Endothelial cell of umbilical vein (primary cell): ENCODE measurements at regions not wholly inside any gene's neighbourhood (a gene's known extent, or its start where the extent isn't known, plus 50 kb on each side); places are given as distances from the start of the nearest gene placed in this dataset.

ENCODE experiments used
- BruUV-seq: library from RNA; stranded (reverse); fragments of 400-500 nt; replicated peaks from 2 replicates; lab custom pipeline; 2021; lab: Mats Ljungman, UMichigan
- CTCF ChIA-PET: fragments of 300-600, 350-600 bp; sonication (Branson Sonifier 250); formaldehyde crosslinking; loops from one replicate; lab custom pipeline; 2021; ENCODE audit warnings: antibody characterized with exemption, inconsistent platforms; lab: Charles Lee
- POLR2A ChIA-PET: fragments of 300-600, 350-600 bp; sonication (Branson Sonifier 250); formaldehyde crosslinking; loops from one replicate; lab custom pipeline; 2021; ENCODE audit warnings: antibody characterized with exemption, inconsistent platforms; lab: Charles Lee
- DNase-seq: peaks from one replicate; pipeline ENCODE4 v3.0.0-alpha.2; 2011; ENCODE audit warnings: low read depth, low spot score
- FAIRE-seq: peaks from 2 replicates; lab custom pipeline; 2011; peaks lifted over from hg19 to GRCh38; lab: Jason Lieb, UNC
- H2AFZ ChIP-seq: 2 replicates; pipeline ENCODE4 v1.6.0; 2012; ENCODE audit warnings: low read depth, low read length, control low read depth, inconsistent platforms
- H3K27ac ChIP-seq: 2 replicates; pipeline ENCODE4 v1.5.1; 2011; ENCODE audit warnings: low read depth, mild to moderate bottlenecking, control low read depth, low read length, moderate library complexity; ENCODE audit not compliant: insufficient read depth
- H3K27me3 ChIP-seq, 2 experiments: 2 replicates each; pipeline versions ENCODE4 v1.6.0 to v1.6.1; 2011; ENCODE audit warnings: low read length in 2 of 2, mixed read lengths in 1 of 2; ENCODE audit not compliant: control insufficient read depth in 2 of 2, insufficient read depth in 2 of 2
- H3K36me3 ChIP-seq, 2 experiments: 2 replicates in 1 of 2; 3 replicates in 1 of 2; pipeline ENCODE4 v1.5.1; 2011; ENCODE audit warnings: low read length in 2 of 2, mild to moderate bottlenecking in 1 of 2, moderate library complexity in 1 of 2; ENCODE audit not compliant: control insufficient read depth in 2 of 2, insufficient read depth in 2 of 2; ENCODE audit errors: extremely low read depth in 1 of 2
- H3K4me1 ChIP-seq: 3 replicates; pipeline ENCODE4 v1.5.1; 2011; ENCODE audit warnings: mild to moderate bottlenecking, low read length; ENCODE audit not compliant: control insufficient read depth, insufficient read depth; ENCODE audit errors: extremely low read depth
- H3K4me2 ChIP-seq: 2 replicates; pipeline ENCODE4 v1.6.1; 2011; ENCODE audit warnings: low read length, control low read depth, mixed read lengths; ENCODE audit not compliant: insufficient read depth
- H3K4me3 ChIP-seq, 3 experiments: fragments of 200-600 bp in 1 of 3; sonication (generic), shearing (Covaris generic) in 1 of 3; replicated peaks in 1 of 3; 2 replicates each; pipeline ENCODE4 v1.5.1; 2011 to 2016; ENCODE audit warnings: control low read depth in 3 of 3, low read length in 3 of 3, mild to moderate bottlenecking in 2 of 3, inconsistent platforms in 1 of 3, low read depth in 1 of 3, moderate library complexity in 1 of 3; ENCODE audit not compliant: insufficient read depth in 1 of 3
- H3K79me2 ChIP-seq: 2 replicates; pipeline ENCODE4 v1.6.0; 2012; ENCODE audit warnings: low read length, inconsistent platforms; ENCODE audit not compliant: control insufficient read depth, insufficient read depth
- H3K9ac ChIP-seq: replicated peaks from 2 replicates; pipeline ENCODE3; 2011; ENCODE audit warnings: low read length, control low read depth; ENCODE audit not compliant: insufficient read depth; ENCODE audit errors: extremely low read depth
- H3K9me1 ChIP-seq: replicated peaks from 3 replicates; pipeline ENCODE4 v1.6.0; 2011; ENCODE audit warnings: mild to moderate bottlenecking, low read length; ENCODE audit not compliant: control insufficient read depth, insufficient read depth; ENCODE audit errors: extremely low read depth
- H3K9me3 ChIP-seq: replicated peaks from 2 replicates; pipeline ENCODE4 v1.5.1; 2012; ENCODE audit warnings: low read length, inconsistent platforms; ENCODE audit not compliant: control insufficient read depth, insufficient read depth
- H4K20me1 ChIP-seq: replicated peaks from 2 replicates; pipeline ENCODE3; 2011; ENCODE audit warnings: mild to moderate bottlenecking, low read length; ENCODE audit not compliant: control insufficient read depth, insufficient read depth; ENCODE audit errors: extremely low read depth
- EZH2 ChIP-seq: IDR thresholded peaks from 2 replicates; pipeline ENCODE4 v1.6.1; 2012; ENCODE audit warnings: borderline replicate concordance, low read depth, mild to moderate bottlenecking, moderate library complexity, low read length, inconsistent platforms; ENCODE audit not compliant: severe bottlenecking
- FOS ChIP-seq: IDR thresholded peaks from 2 replicates; pipeline ENCODE4 v1.6.1; 2011; ENCODE audit warnings: mild to moderate bottlenecking, low read length, moderate library complexity, borderline replicate concordance; ENCODE audit not compliant: insufficient read depth
- GATA2 ChIP-seq: IDR thresholded peaks from 2 replicates; pipeline ENCODE4 v1.7.0; 2011; ENCODE audit warnings: low read depth, mild to moderate bottlenecking, moderate library complexity, mixed read lengths, low read length; ENCODE audit not compliant: insufficient read length, insufficient read depth
- JUN ChIP-seq: IDR thresholded peaks from 2 replicates; pipeline ENCODE4 v1.6.1; 2011; ENCODE audit warnings: borderline replicate concordance, low read depth; ENCODE audit not compliant: insufficient read length, insufficient read depth
- MYC ChIP-seq: IDR thresholded peaks from one replicate; pipeline ENCODE4 v1.6.1; 2011; ENCODE audit warnings: mild to moderate bottlenecking, low read depth, low read length
- POLR2A ChIP-seq: IDR thresholded peaks from 2 replicates; pipeline ENCODE4 v1.6.1; 2012; ENCODE audit warnings: low read depth, mild to moderate bottlenecking, control low read depth, low read length
- POLR2AphosphoS5 ChIP-seq: IDR thresholded peaks from 2 replicates; pipeline ENCODE4 v1.6.1; 2012; ENCODE audit warnings: low read depth, mild to moderate bottlenecking, control low read depth, low read length, moderate library complexity; ENCODE audit not compliant: insufficient read depth
- dilution Hi-C: fragments of 300-500 bp; cut with MboI; formaldehyde crosslinking; loops from one replicate; pipeline ENCODE4 v1.15.0; 2019; ENCODE audit warnings: low sequenced_read_pairs; ENCODE audit not compliant: extremely low pct_ligation_motif_present
- intact Hi-C: fragments of 100-400 bp; cut with micrococcal nuclease; formaldehyde crosslinking; loops from one replicate; pipeline ENCODE4 v1.10.0; 2022
- TF ChIP-seq, protein P1 (sequence below), 2 donors: IDR thresholded peaks; 1 replicate in 1 of 2; 2 replicates in 1 of 2; pipeline ENCODE4 v1.5.1; 2011; ENCODE audit warnings: low read length in 2 of 2, mild to moderate bottlenecking in 2 of 2, moderate library complexity in 2 of 2, control low read depth in 1 of 2, inconsistent platforms in 1 of 2, low read depth in 1 of 2; ENCODE audit not compliant: insufficient read depth in 1 of 2; ENCODE audit errors: extremely low read depth in 1 of 2
- TF ChIP-seq, protein P2 (sequence below): IDR thresholded peaks from 2 replicates; pipeline ENCODE4 v1.6.1; 2011; ENCODE audit not compliant: insufficient read depth, insufficient read length

DNA sequence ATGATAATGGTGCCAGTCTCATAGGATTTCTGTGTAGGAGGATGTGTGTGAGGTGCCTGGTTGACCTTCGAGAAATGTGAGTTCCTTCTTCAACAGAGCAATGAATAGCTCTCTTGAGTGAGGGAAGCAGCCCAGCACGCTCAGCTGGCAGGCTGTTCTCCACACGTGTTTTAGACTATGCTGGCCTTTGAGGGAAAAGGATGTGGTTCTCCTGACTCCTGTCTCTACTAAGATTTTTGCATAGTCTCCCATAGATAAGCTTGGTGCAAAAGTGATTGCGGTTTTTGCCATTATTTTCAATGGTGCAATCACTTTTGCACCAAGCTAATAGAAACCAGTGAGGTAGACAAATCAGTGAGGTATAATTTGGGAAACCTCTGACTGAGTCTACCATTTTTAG, 284.1 kb downstream of the SLC4A3 start:
- H4K20me1 ChIP-seq, result no peaks in the 10 kb centered on the region
- dilution Hi-C loops, result no loop called here
- intact Hi-C loops, result no loop called here
- TF ChIP-seq, protein P1, sequence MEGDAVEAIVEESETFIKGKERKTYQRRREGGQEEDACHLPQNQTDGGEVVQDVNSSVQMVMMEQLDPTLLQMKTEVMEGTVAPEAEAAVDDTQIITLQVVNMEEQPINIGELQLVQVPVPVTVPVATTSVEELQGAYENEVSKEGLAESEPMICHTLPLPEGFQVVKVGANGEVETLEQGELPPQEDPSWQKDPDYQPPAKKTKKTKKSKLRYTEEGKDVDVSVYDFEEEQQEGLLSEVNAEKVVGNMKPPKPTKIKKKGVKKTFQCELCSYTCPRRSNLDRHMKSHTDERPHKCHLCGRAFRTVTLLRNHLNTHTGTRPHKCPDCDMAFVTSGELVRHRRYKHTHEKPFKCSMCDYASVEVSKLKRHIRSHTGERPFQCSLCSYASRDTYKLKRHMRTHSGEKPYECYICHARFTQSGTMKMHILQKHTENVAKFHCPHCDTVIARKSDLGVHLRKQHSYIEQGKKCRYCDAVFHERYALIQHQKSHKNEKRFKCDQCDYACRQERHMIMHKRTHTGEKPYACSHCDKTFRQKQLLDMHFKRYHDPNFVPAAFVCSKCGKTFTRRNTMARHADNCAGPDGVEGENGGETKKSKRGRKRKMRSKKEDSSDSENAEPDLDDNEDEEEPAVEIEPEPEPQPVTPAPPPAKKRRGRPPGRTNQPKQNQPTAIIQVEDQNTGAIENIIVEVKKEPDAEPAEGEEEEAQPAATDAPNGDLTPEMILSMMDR (IDR thresholded peaks at IDR 0.05; ENCODE audit: extremely low read depth in 1 of 2, insufficient read depth in 1 of 2, low read depth in 1 of 2, low read length in 2 of 2), result no peak
- TF ChIP-seq POLR2A (no peak), MYC (no peak), EZH2 (no peak), JUN (no peak), FOS (no peak), GATA2 (no peak), POLR2AphosphoS5 (no peak)
- TF ChIP-seq, protein P2, sequence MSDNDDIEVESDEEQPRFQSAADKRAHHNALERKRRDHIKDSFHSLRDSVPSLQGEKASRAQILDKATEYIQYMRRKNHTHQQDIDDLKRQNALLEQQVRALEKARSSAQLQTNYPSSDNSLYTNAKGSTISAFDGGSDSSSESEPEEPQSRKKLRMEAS, result no peak
- no peak overlapping the region for H3K4me2 ChIP-seq
- no TSS peak for BruUV-seq
- FAIRE-seq, result no peak
- no peak overlapping the region for H3K4me3 ChIP-seq
- no peak overlapping the region for H3K27ac ChIP-seq
- no peak overlapping the region for H2AFZ ChIP-seq
- ChIA-PET CTCF (no interaction called here), POLR2A (no interaction called here)
- H3K9me3 ChIP-seq, result no peaks in the 10 kb centered on the region
- no peaks in the 10 kb centered on the region for H3K36me3 ChIP-seq
- no peaks in the 10 kb centered on the region for H3K9me1 ChIP-seq
- H3K4me1 ChIP-seq, result no peaks in the 10 kb centered on the region
- no peak overlapping the region for H3K9ac ChIP-seq
- H3K79me2 ChIP-seq, result no peaks in the 10 kb centered on the region
- no peak for DNase-seq
- no peaks in the 10 kb centered on the region for H3K27me3 ChIP-seq
